ENCODE measurements at regions not wholly inside any gene's neighbourhood (a gene's known extent, or its start where the extent isn't known, plus 50 kb on each side); places are given as distances from the start of the nearest gene placed in this dataset.
"Not testable (repeated sequence)": the region's sequence is repeated elsewhere in the genome, so short reads cannot be mapped to it uniquely, and the experiment has no call there.

DNA sequence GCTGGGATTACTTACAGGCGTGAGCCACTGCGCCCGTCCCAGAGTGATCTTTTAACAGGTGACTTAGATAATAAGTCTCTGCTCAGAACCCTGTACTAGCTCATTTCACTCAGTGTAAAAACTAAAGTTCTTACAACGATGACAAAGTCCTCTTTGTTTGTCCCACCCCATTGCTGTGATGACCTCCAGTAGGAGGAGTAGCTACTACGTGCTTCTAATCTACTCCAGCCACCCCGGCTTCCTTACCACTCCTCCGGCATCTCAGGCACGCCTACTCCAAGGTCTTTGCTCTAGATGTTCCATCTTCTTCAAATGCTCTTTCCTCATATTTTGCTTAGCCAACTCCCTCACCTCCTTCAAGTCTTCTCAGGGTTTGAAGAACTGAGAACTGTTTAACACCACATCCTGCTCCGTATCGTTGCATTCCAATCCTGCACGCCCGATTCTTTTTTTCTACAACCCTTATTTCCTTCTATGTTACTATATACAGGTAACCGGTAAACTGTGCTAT, 108.4 kb upstream of the METTL14 start:
- not testable (repeated sequence) for DNase-seq, H3K9me3 ChIP-seq

DNA sequence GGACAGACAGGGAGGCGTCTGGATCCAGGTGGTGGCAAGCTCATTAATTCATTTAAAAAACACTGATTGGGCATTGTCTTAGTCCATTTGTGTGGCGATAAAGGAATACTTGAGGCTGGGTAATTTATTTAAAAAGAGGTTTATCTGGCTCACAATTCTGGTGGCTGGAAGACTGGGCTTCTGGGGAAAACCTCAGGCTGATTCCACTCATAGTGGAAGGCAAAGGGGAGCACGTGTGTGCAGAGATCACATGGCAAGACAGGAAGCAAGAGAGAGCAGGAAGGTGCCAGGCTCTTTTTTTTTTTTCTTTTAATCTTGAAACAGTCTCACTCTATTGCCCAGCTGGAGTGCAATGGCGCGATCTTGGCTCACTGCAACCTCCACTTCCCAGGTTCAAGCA, 100.2 kb upstream of the METTL14 start:
- TF ChIP-seq, protein P1, sequence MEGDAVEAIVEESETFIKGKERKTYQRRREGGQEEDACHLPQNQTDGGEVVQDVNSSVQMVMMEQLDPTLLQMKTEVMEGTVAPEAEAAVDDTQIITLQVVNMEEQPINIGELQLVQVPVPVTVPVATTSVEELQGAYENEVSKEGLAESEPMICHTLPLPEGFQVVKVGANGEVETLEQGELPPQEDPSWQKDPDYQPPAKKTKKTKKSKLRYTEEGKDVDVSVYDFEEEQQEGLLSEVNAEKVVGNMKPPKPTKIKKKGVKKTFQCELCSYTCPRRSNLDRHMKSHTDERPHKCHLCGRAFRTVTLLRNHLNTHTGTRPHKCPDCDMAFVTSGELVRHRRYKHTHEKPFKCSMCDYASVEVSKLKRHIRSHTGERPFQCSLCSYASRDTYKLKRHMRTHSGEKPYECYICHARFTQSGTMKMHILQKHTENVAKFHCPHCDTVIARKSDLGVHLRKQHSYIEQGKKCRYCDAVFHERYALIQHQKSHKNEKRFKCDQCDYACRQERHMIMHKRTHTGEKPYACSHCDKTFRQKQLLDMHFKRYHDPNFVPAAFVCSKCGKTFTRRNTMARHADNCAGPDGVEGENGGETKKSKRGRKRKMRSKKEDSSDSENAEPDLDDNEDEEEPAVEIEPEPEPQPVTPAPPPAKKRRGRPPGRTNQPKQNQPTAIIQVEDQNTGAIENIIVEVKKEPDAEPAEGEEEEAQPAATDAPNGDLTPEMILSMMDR (IDR thresholded peaks at IDR 0.05) = no peak
- TF ChIP-seq POLR2A (IDR thresholded peaks at IDR 0.05) = no peak
- Histone ChIP-seq H3K9me3 (no peaks in the 10 kb centered on the region), H3K36me3 (no peaks in the 10 kb centered on the region), H3K27me3 (no peaks in the 10 kb centered on the region), H3K4me3 (no peak overlapping the region), H3K4me1 (no peaks in the 10 kb centered on the region), H3K27ac (no peak overlapping the region)
- no peak for DNase-seq

More for the DNA sequence above, 108.4 kb upstream of the METTL14 start:
- H3K4me3 ChIP-seq, H3K27me3 ChIP-seq, H3K27ac ChIP-seq, H3K4me1 ChIP-seq, H3K36me3 ChIP-seq: not testable (repeated sequence)

DNA sequence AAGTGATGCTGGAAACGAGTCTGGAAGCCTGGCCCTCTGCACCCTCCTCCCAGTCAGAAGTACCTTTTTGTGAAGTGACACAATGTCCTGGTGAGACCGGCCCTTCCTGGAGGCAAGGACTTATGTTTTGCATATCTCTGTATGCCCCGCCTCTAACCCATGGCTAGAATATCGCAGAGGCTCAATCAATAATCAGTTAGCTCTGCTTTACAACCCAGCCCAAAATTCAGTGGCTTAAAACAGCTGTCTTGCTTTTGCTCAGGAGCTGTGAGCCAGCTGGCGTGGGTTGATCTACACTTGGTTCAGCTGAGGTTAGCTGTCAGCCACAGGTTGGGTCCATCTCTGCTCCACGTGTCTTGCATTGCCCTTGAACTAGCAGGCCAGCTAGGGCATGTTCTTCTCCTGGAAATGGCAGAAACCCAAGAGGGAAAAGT, 98.8 kb upstream of the METTL14 start:
- DNase-seq = no peak
- no peaks in the 10 kb centered on the region for H3K9me3 ChIP-seq
- no peak for TF ChIP-seq POLR2A (IDR thresholded peaks at IDR 0.05)
- TF ChIP-seq, protein P1 (IDR thresholded peaks at IDR 0.05) = no peak
- H3K36me3 ChIP-seq = no peaks in the 10 kb centered on the region
- no peak overlapping the region for H3K27ac ChIP-seq
- no peaks in the 10 kb centered on the region for H3K4me1 ChIP-seq
- H3K4me3 ChIP-seq = no peak overlapping the region
- H3K27me3 ChIP-seq = no peaks in the 10 kb centered on the region

DNA sequence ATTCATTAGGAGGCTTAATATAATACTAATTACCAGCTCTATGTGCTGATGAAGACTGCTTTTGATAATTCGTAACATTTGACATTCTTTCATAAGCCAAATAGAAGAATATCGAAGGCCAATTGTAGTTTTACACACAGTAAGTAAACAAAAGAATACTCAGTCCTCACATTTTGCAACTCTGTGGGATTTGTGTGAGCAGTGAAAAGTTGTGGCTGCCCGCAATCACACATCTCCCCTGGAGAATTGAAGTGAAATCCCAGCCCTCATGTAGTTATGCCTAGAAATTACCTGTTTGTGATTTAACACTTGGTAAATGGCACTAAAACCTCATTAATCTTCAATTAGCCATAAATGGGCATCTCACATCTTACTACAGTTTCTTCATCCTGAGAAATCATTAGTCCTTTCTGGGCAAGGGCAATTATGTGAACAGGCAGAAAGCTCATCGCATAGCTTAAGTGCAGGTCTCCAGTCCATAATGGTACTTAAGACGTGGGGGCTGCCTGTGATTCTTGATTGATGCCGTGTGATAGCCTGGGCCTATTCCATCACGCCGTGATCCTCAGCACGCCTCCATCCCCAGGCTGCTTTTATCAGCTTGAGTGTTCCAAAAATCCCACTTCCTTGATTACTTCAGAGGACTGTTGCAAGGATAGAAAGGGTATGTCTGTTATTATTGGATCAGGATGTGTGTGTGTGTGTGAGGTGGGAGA, 97.9 kb upstream of the METTL14 start:
- no peak for TF ChIP-seq POLR2A (IDR thresholded peaks at IDR 0.05)
- TF ChIP-seq, protein P1 (IDR thresholded peaks at IDR 0.05) = no peak

DNA sequence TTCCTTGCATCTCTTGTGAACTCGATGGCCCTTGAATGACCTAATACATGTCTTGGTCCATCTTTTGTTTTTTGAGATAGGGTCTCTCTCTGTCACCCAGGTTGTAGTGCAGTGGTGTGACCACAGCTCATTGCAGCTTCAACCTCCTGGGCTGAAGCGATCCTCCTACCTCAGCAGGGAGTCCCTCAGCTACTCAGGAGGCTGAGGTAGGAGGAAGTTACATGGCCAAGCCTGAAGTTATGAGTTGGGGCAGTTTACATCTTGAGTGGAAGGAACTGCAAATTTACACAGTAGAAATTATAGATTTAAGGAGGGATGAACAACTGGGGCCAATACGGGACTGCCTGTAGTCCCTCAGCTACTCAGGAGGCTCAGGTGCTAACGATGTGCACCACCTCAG, 97.2 kb upstream of the METTL14 start:
- H3K27ac ChIP-seq = no peak overlapping the region
- H3K27me3 ChIP-seq = no peaks in the 10 kb centered on the region
- no peaks in the 10 kb centered on the region for H3K36me3 ChIP-seq
- DNase-seq = no peak
- TF ChIP-seq, protein P1 (IDR thresholded peaks at IDR 0.05) = no peak
- no peak for TF ChIP-seq POLR2A (IDR thresholded peaks at IDR 0.05)
- H3K4me3 ChIP-seq = no peak overlapping the region
- H3K4me1 ChIP-seq = no peaks in the 10 kb centered on the region
- H3K9me3 ChIP-seq = no peaks in the 10 kb centered on the region

More for the DNA sequence above, 97.9 kb upstream of the METTL14 start:
- Histone ChIP-seq H3K27ac (no peak overlapping the region), H3K4me1 (no peaks in the 10 kb centered on the region), H3K27me3 (no peaks in the 10 kb centered on the region), H3K36me3 (no peaks in the 10 kb centered on the region), H3K4me3 (no peak overlapping the region), H3K9me3 (no peaks in the 10 kb centered on the region)
- no peak for DNase-seq

DNA sequence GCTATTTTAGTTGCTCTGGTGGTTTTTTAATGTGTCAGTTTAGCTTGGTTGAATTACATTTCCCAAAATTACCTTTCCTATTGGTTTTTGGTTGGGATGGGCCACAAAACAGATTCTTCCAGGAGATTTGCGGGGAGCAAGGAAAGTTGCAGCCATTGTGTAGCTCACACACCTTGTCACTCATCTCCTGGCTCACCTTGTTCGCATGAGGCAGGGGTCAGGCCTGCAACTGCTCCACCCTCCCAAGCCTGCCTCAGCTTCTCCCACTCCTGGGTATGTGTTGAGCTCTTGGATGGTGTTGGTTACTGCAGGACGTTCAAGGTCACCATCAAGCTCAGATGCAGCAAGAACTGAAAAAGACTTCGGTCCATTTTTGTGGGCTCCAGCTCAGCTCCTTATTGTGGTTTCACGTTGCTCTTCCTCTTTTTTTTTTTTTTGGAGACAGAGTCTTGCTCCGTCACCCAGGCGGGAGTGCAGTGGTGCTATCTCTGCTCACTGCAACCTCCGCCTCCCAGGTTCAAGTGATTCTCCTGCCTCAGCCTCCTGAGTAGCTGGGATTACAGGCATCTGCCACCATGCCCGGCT, 95.6 kb upstream of the METTL14 start:
- H3K27me3 ChIP-seq = no peaks in the 10 kb centered on the region
- no peaks in the 10 kb centered on the region for H3K9me3 ChIP-seq
- DNase-seq = no peak
- H3K27ac ChIP-seq = no peak overlapping the region
- no peak overlapping the region for H3K4me3 ChIP-seq
- no peaks in the 10 kb centered on the region for H3K4me1 ChIP-seq
- TF ChIP-seq, protein P1 (IDR thresholded peaks at IDR 0.05) = no peak
- TF ChIP-seq POLR2A (IDR thresholded peaks at IDR 0.05) = no peak
- no peaks in the 10 kb centered on the region for H3K36me3 ChIP-seq

Measured in Peyer's patch (tissue), 4 donors.